GM18526 (cell line): ENCODE measurements at regions not wholly inside any gene's neighbourhood (a gene's known extent, or its start where the extent isn't known, plus 50 kb on each side); places are given as distances from the start of the nearest gene placed in this dataset.

ENCODE experiments used
- POLR2A ChIP-seq: IDR thresholded peaks from 3 replicates; pipeline ENCODE4 v1.6.1; 2011; ENCODE audit not compliant: insufficient read length; ENCODE audit errors: extremely low read depth

DNA sequence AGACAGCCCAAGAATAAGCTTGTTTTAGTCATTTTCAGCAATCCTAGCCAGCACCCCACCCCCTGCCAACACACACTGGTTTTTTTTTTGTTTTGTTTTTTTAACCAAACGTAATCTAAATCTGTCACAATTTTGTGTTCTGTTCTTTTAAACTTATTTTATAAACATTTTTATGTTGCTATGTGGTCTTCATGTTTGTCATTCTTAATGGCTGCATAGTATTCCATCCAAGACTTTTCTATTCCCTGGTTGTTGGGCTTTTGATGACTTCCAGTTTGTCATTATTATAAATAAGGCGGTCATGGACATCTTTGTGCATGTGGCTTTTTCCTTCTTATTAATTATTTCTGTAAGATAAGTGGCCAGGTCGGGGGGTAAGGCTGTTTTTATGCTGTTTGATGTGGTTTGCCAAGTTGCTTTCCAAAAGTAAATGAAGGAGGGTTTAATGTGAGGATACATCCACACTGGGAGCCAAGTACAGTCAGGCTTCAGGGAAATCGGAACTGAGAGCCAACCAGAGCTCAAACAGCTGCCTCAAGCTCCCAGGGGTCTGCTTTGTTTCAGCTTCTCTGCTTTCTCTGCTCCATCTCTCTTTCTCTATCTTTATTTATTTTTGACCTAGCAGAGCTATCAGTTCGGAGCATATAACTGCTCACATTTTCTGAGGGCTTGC, 125.8 kb downstream of the VEGFA start:
- no peak for TF ChIP-seq POLR2A

GRCh38 chr6:43893073-43893472, 123.1 kb downstream of the VEGFA start:
- no peak for TF ChIP-seq POLR2A

DNA sequence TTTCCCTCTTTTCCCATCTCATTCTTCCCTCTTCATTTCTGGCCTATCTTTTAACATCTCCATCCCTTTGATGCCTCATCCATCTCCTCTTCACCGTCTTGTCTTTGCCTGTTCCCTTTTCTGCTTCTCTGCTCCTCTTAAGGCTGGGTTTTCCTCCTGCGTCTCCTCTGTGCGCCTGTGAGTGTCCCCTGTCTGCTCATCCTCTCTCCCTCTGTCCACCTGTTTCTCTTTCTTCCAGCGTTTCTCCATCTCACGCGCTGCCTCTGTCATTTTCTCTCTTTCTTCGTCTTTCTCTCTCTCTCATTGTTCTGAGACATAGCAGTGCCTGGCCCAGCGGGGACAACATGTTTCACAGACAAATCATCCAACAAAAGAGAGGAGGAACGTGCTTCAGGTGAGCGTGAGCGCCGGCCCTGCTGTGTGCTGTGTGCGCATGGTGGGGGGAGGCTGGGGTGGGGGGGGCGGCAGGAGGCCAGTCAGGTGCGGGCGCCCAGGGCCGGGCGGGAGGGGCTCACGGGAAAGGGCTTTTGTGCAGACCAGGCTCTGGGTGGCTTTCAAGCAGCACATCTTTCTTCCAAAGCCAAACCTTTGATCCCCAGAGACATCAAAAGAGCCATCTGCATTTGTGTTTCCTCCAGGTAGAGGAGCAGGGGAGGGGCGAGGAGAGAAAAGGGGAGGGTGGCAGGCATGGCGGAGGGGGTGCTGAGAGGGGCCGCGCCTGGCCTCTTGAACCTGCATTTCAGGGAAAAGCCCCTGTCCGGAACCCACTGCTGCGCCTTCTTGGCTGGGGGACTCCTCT, 121.3 kb downstream of the VEGFA start:
- TF ChIP-seq POLR2A, result no peak

- TF ChIP-seq POLR2A, result no peak
Measured at GRCh38 chr6:43890197-43891062, 120.4 kb downstream of the VEGFA start.

- no peak for TF ChIP-seq POLR2A
Measured at GRCh38 chr6:43887906-43888683, 118.1 kb downstream of the VEGFA start.

DNA sequence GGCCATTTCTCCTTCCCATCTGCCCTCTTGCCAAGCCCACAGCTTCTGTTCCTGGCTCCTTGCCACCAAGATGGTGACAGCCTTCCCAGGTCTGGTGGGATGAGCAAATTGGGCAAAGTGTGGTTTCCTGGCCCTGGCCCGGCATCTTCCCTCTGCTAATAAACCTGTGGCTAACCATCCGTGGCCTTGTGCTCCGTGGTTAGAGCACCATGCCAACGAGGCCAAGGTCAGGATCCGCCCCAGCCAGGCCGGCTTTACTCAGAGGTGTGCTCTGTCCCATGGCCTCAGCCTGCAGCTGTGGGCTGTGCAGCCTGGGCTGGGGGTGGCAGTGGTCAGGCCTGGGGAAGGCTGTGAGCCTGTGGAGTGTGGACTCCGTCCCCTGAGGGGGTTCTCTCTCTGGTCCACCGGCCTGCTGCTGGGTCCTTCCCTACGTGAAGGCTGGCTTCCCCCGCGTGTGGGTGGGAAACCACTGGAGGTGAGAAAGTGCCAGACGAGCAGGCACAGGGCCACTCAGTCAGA, 117.4 kb downstream of the VEGFA start:
- TF ChIP-seq POLR2A, result no peak

DNA sequence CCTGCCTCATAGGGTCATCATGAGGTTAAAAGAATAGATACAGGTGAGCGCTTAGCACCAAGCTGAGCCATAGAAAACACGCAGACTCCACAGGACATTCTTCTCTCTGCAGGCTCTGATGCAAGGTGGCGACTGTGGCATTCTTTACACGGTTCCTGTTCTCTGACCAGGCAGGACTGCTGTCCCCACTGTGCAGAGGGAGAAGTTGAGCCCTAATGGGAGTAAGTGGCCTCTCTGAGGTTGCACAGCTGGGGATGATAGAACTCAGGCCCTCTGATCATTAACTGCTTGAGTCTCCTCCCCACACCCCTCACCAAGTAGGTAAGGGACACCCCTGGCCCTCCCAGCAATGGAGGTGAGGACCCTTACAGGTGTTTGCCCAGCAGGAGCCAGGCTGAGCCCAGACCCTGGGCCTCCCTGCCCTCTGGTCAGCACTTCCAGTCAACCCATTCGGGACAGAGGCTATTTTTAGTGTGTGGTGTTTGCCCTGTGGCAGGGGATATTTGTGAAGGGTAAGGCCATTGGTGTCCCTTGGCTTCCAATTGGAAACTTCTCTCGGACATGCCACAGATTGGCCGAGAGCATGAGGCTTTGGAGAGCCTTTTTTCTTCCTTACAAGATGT, 116.8 kb downstream of the VEGFA start:
- TF ChIP-seq POLR2A, result no peak

DNA sequence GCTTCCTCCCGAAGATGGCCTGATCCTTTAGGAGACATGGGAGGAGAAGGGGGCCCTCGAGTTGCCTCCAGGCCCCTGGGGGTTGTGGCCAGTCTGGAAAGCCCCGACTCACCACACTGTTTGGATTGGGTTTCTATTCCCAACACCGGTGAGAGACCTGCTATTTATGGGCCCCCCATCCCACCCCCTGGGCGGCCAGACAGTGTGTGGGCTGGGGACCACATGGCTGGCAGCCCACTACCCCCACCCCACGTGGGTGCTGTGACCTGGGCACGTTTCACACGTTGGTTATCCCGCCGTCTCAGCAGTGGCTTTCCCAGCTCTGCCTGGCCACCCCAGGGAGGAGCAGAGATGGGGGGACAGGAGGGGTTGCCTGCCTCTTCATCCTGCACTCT, 116.1 kb downstream of the VEGFA start:
- TF ChIP-seq POLR2A, result no peak

DNA sequence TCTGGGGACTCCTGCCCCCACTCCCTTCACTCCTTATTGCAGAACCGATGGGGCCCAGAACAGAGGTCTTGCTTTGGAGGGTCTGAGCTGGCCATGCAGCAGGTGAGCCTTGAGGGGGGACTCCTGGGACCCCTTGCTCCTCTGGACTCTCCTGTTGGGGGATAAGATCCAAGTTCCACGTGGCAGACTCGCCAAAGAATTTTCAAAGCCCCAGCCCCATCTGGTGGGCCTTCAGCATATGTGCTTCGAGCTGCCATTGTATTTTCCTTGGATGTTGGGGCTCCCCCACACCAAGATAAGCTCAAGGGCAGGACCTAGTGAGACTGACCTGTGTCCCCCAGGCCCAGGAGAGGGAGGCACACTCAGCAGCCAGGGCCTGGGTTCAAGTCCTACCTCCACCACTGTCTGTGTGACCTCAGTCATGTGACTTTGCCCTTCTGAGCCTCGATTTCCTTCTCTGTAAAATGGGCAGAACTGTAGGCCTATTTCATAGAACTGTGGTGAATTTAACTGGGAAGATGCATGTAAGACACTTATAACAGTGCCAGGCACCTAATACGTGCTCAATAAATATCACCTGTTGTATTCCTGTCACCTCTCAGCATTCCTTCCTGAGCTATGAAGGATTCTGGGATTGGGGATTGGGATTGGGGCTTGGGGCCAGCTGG, 115.5 kb downstream of the VEGFA start:
- no peak for TF ChIP-seq POLR2A

- TF ChIP-seq POLR2A, result no peak
Measured at GRCh38 chr6:43884652-43885022, 114.6 kb downstream of the VEGFA start.

- TF ChIP-seq POLR2A, result no peak
Measured at GRCh38 chr6:43883847-43884651, 114.0 kb downstream of the VEGFA start.

DNA sequence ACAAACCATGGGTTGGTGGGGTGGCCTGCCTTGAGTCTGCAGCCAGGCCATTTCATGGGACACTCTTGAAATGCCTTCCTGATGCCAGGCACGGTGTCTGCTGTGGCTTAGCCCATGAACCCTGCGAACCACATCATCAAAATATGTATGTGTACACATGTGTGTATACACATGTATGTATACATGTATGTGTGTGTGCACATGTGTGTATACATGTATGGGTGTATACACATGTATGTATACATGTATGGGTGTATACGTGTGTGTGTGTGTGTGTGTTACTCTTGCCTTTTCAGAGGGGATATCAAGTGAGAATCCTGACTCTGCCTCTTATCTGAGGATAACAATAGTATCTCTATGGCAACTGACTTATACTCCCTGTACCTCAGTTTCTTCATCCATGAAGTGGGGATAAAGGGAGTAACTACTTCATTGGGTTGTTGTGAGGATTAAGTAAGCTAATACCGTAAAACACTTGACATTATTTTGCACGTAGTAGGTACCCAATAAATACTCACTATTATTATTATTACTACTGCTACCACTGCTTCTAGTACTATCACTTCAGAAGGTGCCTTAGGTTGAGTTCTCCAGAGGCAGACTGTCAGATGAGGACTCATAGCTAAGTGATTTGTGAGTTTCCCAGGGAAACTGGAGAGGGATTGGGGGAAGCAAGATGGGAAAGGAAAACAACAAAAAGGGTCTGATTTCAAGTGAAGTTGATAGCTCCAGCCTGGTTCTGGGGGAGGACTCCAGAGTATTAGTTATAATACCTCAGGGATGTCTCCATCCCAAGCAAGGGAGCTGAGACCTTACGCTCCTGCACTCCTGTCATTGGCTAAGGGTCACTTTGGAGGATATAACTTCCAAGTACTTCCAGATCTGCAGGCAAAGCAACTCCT, 110.5 kb downstream of the VEGFA start:
- TF ChIP-seq POLR2A, result no peak
